ENCODE measurements at regions not wholly inside any gene's neighbourhood (a gene's known extent, or its start where the extent isn't known, plus 50 kb on each side); places are given as distances from the start of the nearest gene placed in this dataset.
"Not testable (repeated sequence)": the region's sequence is repeated elsewhere in the genome, so short reads cannot be mapped to it uniquely, and the experiment has no call there.

- DNase-seq (ENCODE audit: low read depth), result not testable (repeated sequence)
Observed at GRCh38 chr3:154902495-154902894, 177.6 kb upstream of the MME start.

- no peak for DNase-seq (ENCODE audit: low read depth)
Observed at GRCh38 chr3:154901278-154901677, 178.8 kb upstream of the MME start.

- DNase-seq (ENCODE audit: low read depth), result no peak
Observed at GRCh38 chr3:154900816-154901215, 179.3 kb upstream of the MME start.

GRCh38 chr3:154898916-154899315 lies 181.2 kb upstream of the MME start:
- no peak for DNase-seq (ENCODE audit: low read depth)

GRCh38 chr3:154898443-154898842 lies 181.7 kb upstream of the MME start:
- peak; percentile 6 for DNase-seq (ENCODE audit: low read depth)

- no peak for DNase-seq (ENCODE audit: low read depth)
Observed at GRCh38 chr3:154893813-154894212, 186.3 kb upstream of the MME start.

GRCh38 chr3:154889227-154889634 lies 190.9 kb upstream of the MME start:
- no peak for DNase-seq (ENCODE audit: low read depth)

GRCh38 chr3:154887869-154888268 lies 192.2 kb upstream of the MME start:
- DNase-seq (ENCODE audit: low read depth), result no peak

- peak; percentile 100 for DNase-seq (ENCODE audit: low read depth)
Observed at GRCh38 chr3:154886437-154886836, 193.7 kb upstream of the MME start.

GRCh38 chr3:154885418-154885817 lies 194.7 kb upstream of the MME start:
- no peak for DNase-seq (ENCODE audit: low read depth)

GRCh38 chr3:154884952-154885351 lies 195.2 kb upstream of the MME start:
- peak; percentile 59 for DNase-seq (ENCODE audit: low read depth)

- no peak for DNase-seq (ENCODE audit: low read depth)
Observed at GRCh38 chr3:154875142-154875541, 205.0 kb upstream of the MME start.

- DNase-seq (ENCODE audit: low read depth), result peak; percentile 82
Observed at GRCh38 chr3:154872696-154873095, 207.4 kb upstream of the MME start.

GRCh38 chr3:154872074-154872473 lies 208.0 kb upstream of the MME start:
- peak; percentile 93 for DNase-seq (ENCODE audit: low read depth)

- no peak for DNase-seq (ENCODE audit: low read depth)
Observed at GRCh38 chr3:154864947-154865346, 215.2 kb upstream of the MME start.

GRCh38 chr3:154862265-154862664 lies 217.9 kb upstream of the MME start:
- peak; percentile 45 for DNase-seq (ENCODE audit: low read depth)

GRCh38 chr3:154852998-154853397 lies 227.1 kb upstream of the MME start:
- DNase-seq (ENCODE audit: low read depth), result not testable (repeated sequence)

GRCh38 chr3:154852515-154852914 lies 227.6 kb upstream of the MME start:
- DNase-seq (ENCODE audit: low read depth), result no peak

- no peak for DNase-seq (ENCODE audit: low read depth)
Observed at GRCh38 chr3:154851644-154852043, 228.5 kb upstream of the MME start.

- DNase-seq (ENCODE audit: low read depth), result no peak
Observed at GRCh38 chr3:154850921-154851320, 229.2 kb upstream of the MME start.

- DNase-seq (ENCODE audit: low read depth), result no peak
Observed at GRCh38 chr3:154849408-154849807, 230.7 kb upstream of the MME start.

- no peak for DNase-seq (ENCODE audit: low read depth)
Observed at GRCh38 chr3:154844863-154845262, 235.3 kb upstream of the MME start.

- DNase-seq (ENCODE audit: low read depth), result no peak
Observed at GRCh38 chr3:154843647-154844046, 236.5 kb upstream of the MME start.

- no peak for DNase-seq (ENCODE audit: low read depth)
Observed at GRCh38 chr3:154842536-154842935, 237.6 kb upstream of the MME start.

GRCh38 chr3:154835639-154836038 lies 244.5 kb upstream of the MME start:
- no peak for DNase-seq (ENCODE audit: low read depth)
